PC-3 (cell line): ENCODE measurements at regions not wholly inside any gene's neighbourhood (a gene's known extent, or its start where the extent isn't known, plus 50 kb on each side); places are given as distances from the start of the nearest gene placed in this dataset.

Experiments used
- ATAC-seq: fragments of 200-7000 bp; cut with Tn5 transposase; 2 replicates; pipeline ENCODE4 v1.9.1; 2020; ENCODE audit warnings: mild to moderate bottlenecking, moderate library complexity
- BruUV-seq: library from RNA; stranded (reverse); fragments of 400-500 nt; replicated peaks from 2 replicates; lab custom pipeline; 2021; lab: Mats Ljungman, UMichigan
- CTCF ChIA-PET: fragments of 300-600 bp; sonication (Branson Sonifier 250); formaldehyde crosslinking; loops from one replicate; lab custom pipeline; 2022; ENCODE audit warnings: antibody characterized with exemption; lab: Charles Lee
- POLR2A ChIA-PET: fragments of 300-600 bp; sonication (Branson Sonifier 250); formaldehyde crosslinking; loops from one replicate; lab custom pipeline; 2022; ENCODE audit warnings: antibody characterized with exemption; ENCODE audit not compliant: unreplicated experiment; lab: Charles Lee
- DNase-seq: peaks from one replicate; pipeline ENCODE4 v3.0.0-alpha.2; 2015
- H2AFZ ChIP-seq: fragments of 300-600 bp; sonication (generic); 2 replicates; pipeline ENCODE4 v1.6.0; 2016; ENCODE audit warnings: antibody characterized with exemption, low read length
- H3F3A ChIP-seq: fragments of 300-600 bp; sonication (generic); one replicate; pipeline ENCODE4 v1.6.0; 2017; ENCODE audit warnings: antibody characterized with exemption, low read length, control low read depth, mild to moderate bottlenecking; ENCODE audit not compliant: unreplicated experiment
- H3K27ac ChIP-seq: fragments of 300-600 bp; sonication (generic); 2 replicates; pipeline ENCODE4 v1.5.1; 2016; ENCODE audit warnings: mild to moderate bottlenecking, low read length
- H3K27me3 ChIP-seq: fragments of 300-600 bp; sonication (generic); 2 replicates; pipeline ENCODE4 v1.6.1; 2016; ENCODE audit warnings: low read length, mixed read lengths
- H3K36me3 ChIP-seq: fragments of 300-600 bp; sonication (generic); 2 replicates; pipeline ENCODE4 v1.6.1; 2016; ENCODE audit warnings: low read depth, mixed run types, low read length, mixed read lengths
- H3K4me1 ChIP-seq: fragments of 300-600 bp; sonication (generic); 2 replicates; pipeline ENCODE4 v1.5.1; 2016; ENCODE audit warnings: low read length; ENCODE audit not compliant: insufficient read depth
- H3K4me2 ChIP-seq: fragments of 300-600 bp; sonication (generic); 2 replicates; pipeline ENCODE4 v1.6.0; 2016; ENCODE audit warnings: low read length
- H3K4me3 ChIP-seq: fragments of 300-600 bp; sonication (generic); 2 replicates; pipeline ENCODE4 v1.5.1; 2016; ENCODE audit warnings: mild to moderate bottlenecking, low read length, mixed read lengths
- H3K79me2 ChIP-seq: fragments of 300-600 bp; sonication (generic); 2 replicates; pipeline ENCODE4 v1.6.1; 2017; ENCODE audit warnings: low read length, mixed read lengths
- H3K9ac ChIP-seq: fragments of 300-600 bp; sonication (generic); 2 replicates; pipeline ENCODE4 v1.6.0; 2016; ENCODE audit warnings: mild to moderate bottlenecking, low read length
- H3K9me2 ChIP-seq: fragments of 300-600 bp; sonication (generic); replicated peaks from 2 replicates; pipeline ENCODE4 v1.6.1; 2016; ENCODE audit warnings: mixed run types, low read length, mixed read lengths
- H3K9me3 ChIP-seq: fragments of 300-600 bp; sonication (generic); 2 replicates; pipeline ENCODE4 v1.6.1; 2016; ENCODE audit warnings: low read length, mixed read lengths
- H4K20me1 ChIP-seq: fragments of 300-600 bp; sonication (generic); 2 replicates; pipeline ENCODE4 v1.6.1; 2016; ENCODE audit warnings: low read length, mixed read lengths
- EZH2 ChIP-seq: fragments of 300-600 bp; sonication (generic); IDR thresholded peaks from one replicate; pipeline ENCODE4 v1.6.1; 2017; ENCODE audit warnings: antibody characterized with exemption, mild to moderate bottlenecking, low read length; ENCODE audit not compliant: unreplicated experiment
- EZH2phosphoT487 ChIP-seq: fragments of 300-600 bp; sonication (generic); IDR thresholded peaks from 2 replicates; pipeline ENCODE4 v1.6.1; 2018; ENCODE audit warnings: mild to moderate bottlenecking, antibody characterized with exemption, low read length, borderline replicate concordance
- intact Hi-C: fragments of 100-400 bp; cut with micrococcal nuclease; formaldehyde crosslinking; loops from 2 replicates; pipeline ENCODE4 v1.9.0; 2023
- TF ChIP-seq, protein P1 (sequence below): fragments of 300-600 bp; sonication (generic); conservative IDR thresholded peaks from 2 replicates; pipeline ENCODE4 v1.5.1; 2017; ENCODE audit warnings: antibody characterized with exemption, low read depth, mild to moderate bottlenecking, low read length

DNA sequence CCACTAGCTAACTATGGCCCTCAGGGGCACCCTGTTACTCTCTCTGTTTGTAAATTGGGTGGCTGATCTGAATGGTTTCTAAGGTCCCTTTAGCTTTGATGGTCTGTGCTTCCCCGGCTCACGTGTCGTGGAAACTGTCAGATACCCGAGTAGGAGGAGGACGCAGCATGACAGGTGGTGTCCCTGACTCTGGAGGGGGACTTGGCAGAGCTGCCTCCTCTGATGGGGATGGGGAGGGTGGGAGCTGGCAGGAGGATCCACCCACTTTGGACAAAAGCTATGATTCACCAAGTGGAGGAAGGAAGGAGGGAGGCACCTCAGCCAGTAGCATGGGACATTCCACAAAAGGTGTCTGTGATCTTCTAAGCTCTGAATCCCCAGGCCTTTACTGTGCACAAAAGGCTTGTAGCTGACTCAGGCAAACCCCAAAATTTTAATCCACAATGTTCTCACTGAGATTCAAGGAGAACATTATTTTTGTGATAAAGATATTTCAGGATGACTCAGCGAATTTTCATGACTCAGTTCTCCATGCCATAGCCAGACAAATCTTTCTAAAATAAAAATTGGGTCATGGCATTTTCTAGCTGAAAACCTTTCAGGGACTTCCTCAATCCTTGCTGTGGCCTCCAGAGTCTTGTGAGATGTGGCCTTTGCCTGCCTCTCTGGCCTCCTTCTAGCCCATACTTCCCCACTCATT, 131.0 kb upstream of the BRINP1 start:
- BruUV-seq = no TSS peak
- H3K4me1 ChIP-seq = no peaks in the 10 kb centered on the region
- H3K36me3 ChIP-seq = no peaks in the 10 kb centered on the region
- CTCF ChIA-PET = no interaction called here
- ATAC-seq = no peak
- intact Hi-C loops = no loop called here
- H3K4me2 ChIP-seq = no peak overlapping the region
- no peaks in the 10 kb centered on the region for H3F3A ChIP-seq
- H3K27me3 ChIP-seq = no peaks in the 10 kb centered on the region
- H4K20me1 ChIP-seq = no peaks in the 10 kb centered on the region
- no peak overlapping the region for H3K9ac ChIP-seq
- H3K9me2 ChIP-seq = no peaks in the 10 kb centered on the region
- no peak overlapping the region for H2AFZ ChIP-seq
- no peak for TF ChIP-seq EZH2phosphoT487
- TF ChIP-seq, protein P1, sequence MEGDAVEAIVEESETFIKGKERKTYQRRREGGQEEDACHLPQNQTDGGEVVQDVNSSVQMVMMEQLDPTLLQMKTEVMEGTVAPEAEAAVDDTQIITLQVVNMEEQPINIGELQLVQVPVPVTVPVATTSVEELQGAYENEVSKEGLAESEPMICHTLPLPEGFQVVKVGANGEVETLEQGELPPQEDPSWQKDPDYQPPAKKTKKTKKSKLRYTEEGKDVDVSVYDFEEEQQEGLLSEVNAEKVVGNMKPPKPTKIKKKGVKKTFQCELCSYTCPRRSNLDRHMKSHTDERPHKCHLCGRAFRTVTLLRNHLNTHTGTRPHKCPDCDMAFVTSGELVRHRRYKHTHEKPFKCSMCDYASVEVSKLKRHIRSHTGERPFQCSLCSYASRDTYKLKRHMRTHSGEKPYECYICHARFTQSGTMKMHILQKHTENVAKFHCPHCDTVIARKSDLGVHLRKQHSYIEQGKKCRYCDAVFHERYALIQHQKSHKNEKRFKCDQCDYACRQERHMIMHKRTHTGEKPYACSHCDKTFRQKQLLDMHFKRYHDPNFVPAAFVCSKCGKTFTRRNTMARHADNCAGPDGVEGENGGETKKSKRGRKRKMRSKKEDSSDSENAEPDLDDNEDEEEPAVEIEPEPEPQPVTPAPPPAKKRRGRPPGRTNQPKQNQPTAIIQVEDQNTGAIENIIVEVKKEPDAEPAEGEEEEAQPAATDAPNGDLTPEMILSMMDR = no peak
- no peak for TF ChIP-seq EZH2
- H3K79me2 ChIP-seq = no peaks in the 10 kb centered on the region
- no peaks in the 10 kb centered on the region for H3K9me3 ChIP-seq
- no peak for DNase-seq
- POLR2A ChIA-PET = no interaction called here
- H3K4me3 ChIP-seq = no peak overlapping the region
- H3K27ac ChIP-seq = no peak overlapping the region

GRCh38 chr9:119487118-119487827, 118.0 kb upstream of the BRINP1 start:
- ChIA-PET POLR2A (no interaction called here), CTCF (no interaction called here)
- DNase-seq (no peak), ATAC-seq (no peak)
- no TSS peak for BruUV-seq
- H3K4me2 ChIP-seq = no peak overlapping the region
- no peak overlapping the region for H3K9ac ChIP-seq
- no peaks in the 10 kb centered on the region for H3K79me2 ChIP-seq
- no peaks in the 10 kb centered on the region for H3K4me1 ChIP-seq
- no peaks in the 10 kb centered on the region for H3K36me3 ChIP-seq
- no peak overlapping the region for H3K27ac ChIP-seq
- no peaks in the 10 kb centered on the region for H4K20me1 ChIP-seq
- no peak overlapping the region for H2AFZ ChIP-seq
- no peaks in the 10 kb centered on the region for H3K27me3 ChIP-seq
- H3K9me2 ChIP-seq = no peaks in the 10 kb centered on the region
- no peaks in the 10 kb centered on the region for H3F3A ChIP-seq
- H3K9me3 ChIP-seq = no peaks in the 10 kb centered on the region
- no peak for TF ChIP-seq EZH2phosphoT487
- TF ChIP-seq, protein P1 = no peak
- TF ChIP-seq EZH2 = no peak
- intact Hi-C loops = no loop called here
- H3K4me3 ChIP-seq = no peak overlapping the region

- Histone ChIP-seq H3K4me3 (no peak overlapping the region), H3K27ac (no peak overlapping the region), H3K79me2 (no peaks in the 10 kb centered on the region), H3K4me2 (no peak overlapping the region), H3K9ac (no peak overlapping the region), H3K36me3 (no peaks in the 10 kb centered on the region), H3K4me1 (no peaks in the 10 kb centered on the region), H3K9me3 (no peaks in the 10 kb centered on the region), H4K20me1 (no peaks in the 10 kb centered on the region), H3F3A (no peaks in the 10 kb centered on the region), H3K27me3 (no peaks in the 10 kb centered on the region), H2AFZ (no peak overlapping the region), H3K9me2 (no peaks in the 10 kb centered on the region)
- DNase-seq (no peak), ATAC-seq (no peak)
- POLR2A ChIA-PET = no interaction called here
- no TSS peak for BruUV-seq
- intact Hi-C loops = no loop called here
- TF ChIP-seq EZH2phosphoT487 (no peak), EZH2 (no peak)
- CTCF ChIA-PET = no interaction called here
These were observed 113.9 kb upstream of the BRINP1 start for GRCh38 chr9:119483153-119483552.
